ENCODE measurements at regions not wholly inside any gene's neighbourhood (a gene's known extent, or its start where the extent isn't known, plus 50 kb on each side); places are given as distances from the start of the nearest gene placed in this dataset.

DNA sequence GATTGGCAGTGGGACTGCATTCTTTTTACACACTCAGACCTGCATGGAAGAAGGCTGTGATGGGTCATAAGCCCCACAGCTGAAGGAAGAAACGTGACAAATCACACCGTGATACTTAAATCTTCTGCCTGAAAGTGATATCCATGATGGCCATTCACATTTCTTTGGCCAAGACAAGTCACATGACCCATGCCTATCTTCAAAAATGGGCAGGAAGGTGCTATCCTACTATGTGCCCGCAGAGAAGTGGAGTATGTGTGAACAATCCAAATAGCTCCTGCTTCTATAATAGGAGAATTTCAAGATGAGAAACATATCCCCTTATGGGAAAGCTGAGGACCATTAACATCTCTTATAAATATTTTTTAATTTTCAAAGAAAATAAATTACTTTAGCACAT, 56.6 kb upstream of the TEAD1 start:
- TF ChIP-seq, protein P1, sequence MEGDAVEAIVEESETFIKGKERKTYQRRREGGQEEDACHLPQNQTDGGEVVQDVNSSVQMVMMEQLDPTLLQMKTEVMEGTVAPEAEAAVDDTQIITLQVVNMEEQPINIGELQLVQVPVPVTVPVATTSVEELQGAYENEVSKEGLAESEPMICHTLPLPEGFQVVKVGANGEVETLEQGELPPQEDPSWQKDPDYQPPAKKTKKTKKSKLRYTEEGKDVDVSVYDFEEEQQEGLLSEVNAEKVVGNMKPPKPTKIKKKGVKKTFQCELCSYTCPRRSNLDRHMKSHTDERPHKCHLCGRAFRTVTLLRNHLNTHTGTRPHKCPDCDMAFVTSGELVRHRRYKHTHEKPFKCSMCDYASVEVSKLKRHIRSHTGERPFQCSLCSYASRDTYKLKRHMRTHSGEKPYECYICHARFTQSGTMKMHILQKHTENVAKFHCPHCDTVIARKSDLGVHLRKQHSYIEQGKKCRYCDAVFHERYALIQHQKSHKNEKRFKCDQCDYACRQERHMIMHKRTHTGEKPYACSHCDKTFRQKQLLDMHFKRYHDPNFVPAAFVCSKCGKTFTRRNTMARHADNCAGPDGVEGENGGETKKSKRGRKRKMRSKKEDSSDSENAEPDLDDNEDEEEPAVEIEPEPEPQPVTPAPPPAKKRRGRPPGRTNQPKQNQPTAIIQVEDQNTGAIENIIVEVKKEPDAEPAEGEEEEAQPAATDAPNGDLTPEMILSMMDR (IDR thresholded peaks at IDR 0.05) = no peak
- TF ChIP-seq EZH2 (IDR thresholded peaks at IDR 0.05; ENCODE audit: borderline replicate concordance, insufficient read depth, low read depth, low read length, poor library complexity, severe bottlenecking) = no peak

Measured in B cell (primary cell).